ENCODE measurements at regions not wholly inside any gene's neighbourhood (a gene's known extent, or its start where the extent isn't known, plus 50 kb on each side); places are given as distances from the start of the nearest gene placed in this dataset.

- DNase-seq (ENCODE audit: extremely low read depth, low read depth) = no peak
- no peak for TF ChIP-seq CTCF (IDR thresholded peaks at IDR 0.05; ENCODE audit: low read depth, low read length)
Observed at GRCh38 chr5:92394936-92395335, 1011.8 kb upstream of the ARRDC3 start.

GRCh38 chr5:92390657-92391056, 1007.5 kb upstream of the ARRDC3 start:
- DNase-seq (ENCODE audit: extremely low read depth, low read depth) = no peak
- no peak for TF ChIP-seq CTCF (IDR thresholded peaks at IDR 0.05; ENCODE audit: low read depth, low read length)

GRCh38 chr5:92380069-92380770, 997.1 kb upstream of the ARRDC3 start:
- DNase-seq (ENCODE audit: extremely low read depth, low read depth) = no peak

GRCh38 chr5:92378966-92379611, 996.0 kb upstream of the ARRDC3 start:
- TF ChIP-seq CTCF (IDR thresholded peaks at IDR 0.05; ENCODE audit: low read depth, low read length) = no peak

More at GRCh38 chr5:92380069-92380770, 997.1 kb upstream of the ARRDC3 start:
- TF ChIP-seq CTCF (IDR thresholded peaks at IDR 0.05; ENCODE audit: low read depth, low read length) = no peak

GRCh38 chr5:92374859-92375258, 991.7 kb upstream of the ARRDC3 start:
- no peak for TF ChIP-seq CTCF (IDR thresholded peaks at IDR 0.05; ENCODE audit: low read depth, low read length)
- DNase-seq (ENCODE audit: extremely low read depth, low read depth) = no peak

More at GRCh38 chr5:92378966-92379611, 996.0 kb upstream of the ARRDC3 start:
- DNase-seq (ENCODE audit: extremely low read depth, low read depth) = no peak

GRCh38 chr5:92372766-92373165, 989.6 kb upstream of the ARRDC3 start:
- TF ChIP-seq CTCF (IDR thresholded peaks at IDR 0.05; ENCODE audit: low read depth, low read length) = no peak
- no peak for DNase-seq (ENCODE audit: extremely low read depth, low read depth)

- TF ChIP-seq CTCF (IDR thresholded peaks at IDR 0.05; ENCODE audit: low read depth, low read length) = no peak
- no peak for DNase-seq (ENCODE audit: extremely low read depth, low read depth)
Observed at GRCh38 chr5:92371889-92372235, 988.7 kb upstream of the ARRDC3 start.
